ENCODE measurements at regions not wholly inside any gene's neighbourhood (a gene's known extent, or its start where the extent isn't known, plus 50 kb on each side); places are given as distances from the start of the nearest gene placed in this dataset.

DNA sequence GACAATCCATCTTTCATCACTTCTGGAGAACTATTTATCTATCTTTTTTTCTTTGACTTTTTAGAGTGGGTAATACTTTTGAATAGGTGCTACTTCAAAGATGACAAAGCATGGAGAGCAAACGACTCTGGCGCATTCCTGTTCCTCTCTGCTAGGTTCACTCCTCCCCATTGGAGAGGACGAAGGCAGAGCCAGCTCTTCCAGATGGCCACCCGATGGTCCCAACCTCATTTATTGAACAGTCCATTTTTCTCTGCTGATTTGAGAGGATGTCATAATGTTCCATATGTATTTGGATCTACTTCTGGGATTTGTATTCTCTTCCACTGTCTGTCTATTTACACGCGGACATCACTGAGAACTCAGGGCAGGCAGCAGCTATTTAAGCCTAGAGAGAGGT is 284.3 kb upstream of the CXCR4 start:
- no peak for DNase-seq (ENCODE audit: low read depth)

DNA sequence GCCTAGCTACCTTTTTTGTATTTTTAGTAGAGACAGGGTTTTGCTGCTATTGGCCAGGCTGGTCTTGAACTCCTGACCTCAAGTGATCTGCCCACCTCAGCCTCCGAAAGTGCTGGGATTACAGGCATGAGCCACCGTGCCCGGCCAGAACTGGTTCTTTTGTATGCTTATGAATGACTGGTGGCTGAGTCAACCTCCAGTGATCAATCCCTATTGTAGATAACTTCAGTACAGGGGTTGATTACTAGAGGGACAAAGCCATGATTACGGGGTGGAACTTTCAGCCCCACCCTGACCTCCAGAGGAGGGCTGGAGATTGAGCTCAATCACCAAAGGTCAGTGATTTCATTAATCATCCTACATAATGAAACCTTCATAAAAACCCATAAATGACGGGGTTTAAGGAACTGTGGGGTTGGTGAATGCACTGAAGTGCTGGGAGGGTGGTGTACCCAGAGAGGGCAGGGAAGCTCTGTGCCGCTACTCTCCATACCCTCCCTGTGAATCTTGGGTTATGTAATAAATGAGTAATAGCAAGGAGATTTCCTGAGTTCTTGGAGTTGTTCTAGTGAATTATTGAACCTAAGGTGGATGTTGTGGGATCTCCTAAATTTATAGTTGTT is 281.8 kb upstream of the CXCR4 start:
- DNase-seq (ENCODE audit: low read depth), result no peak

DNA sequence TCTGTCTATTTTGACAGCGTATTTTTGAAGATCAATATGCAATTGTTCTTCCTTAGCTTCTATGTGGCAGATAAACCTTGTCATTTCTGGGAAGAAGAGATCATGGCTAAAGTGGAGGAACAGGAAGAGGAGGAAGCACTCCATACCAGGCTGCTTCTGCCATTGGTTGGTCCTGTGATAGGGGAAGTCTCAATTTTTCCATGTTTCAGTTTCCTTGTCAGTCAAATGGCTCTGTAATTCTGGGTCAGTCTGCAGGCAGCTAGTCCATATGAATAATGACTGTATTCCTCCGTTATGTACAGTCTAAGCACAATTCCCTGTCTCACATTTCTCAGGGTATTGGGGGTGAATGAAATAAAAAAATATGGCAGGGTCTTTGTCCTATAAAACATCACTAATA is 277.6 kb upstream of the CXCR4 start:
- DNase-seq (ENCODE audit: low read depth), result no peak

DNA sequence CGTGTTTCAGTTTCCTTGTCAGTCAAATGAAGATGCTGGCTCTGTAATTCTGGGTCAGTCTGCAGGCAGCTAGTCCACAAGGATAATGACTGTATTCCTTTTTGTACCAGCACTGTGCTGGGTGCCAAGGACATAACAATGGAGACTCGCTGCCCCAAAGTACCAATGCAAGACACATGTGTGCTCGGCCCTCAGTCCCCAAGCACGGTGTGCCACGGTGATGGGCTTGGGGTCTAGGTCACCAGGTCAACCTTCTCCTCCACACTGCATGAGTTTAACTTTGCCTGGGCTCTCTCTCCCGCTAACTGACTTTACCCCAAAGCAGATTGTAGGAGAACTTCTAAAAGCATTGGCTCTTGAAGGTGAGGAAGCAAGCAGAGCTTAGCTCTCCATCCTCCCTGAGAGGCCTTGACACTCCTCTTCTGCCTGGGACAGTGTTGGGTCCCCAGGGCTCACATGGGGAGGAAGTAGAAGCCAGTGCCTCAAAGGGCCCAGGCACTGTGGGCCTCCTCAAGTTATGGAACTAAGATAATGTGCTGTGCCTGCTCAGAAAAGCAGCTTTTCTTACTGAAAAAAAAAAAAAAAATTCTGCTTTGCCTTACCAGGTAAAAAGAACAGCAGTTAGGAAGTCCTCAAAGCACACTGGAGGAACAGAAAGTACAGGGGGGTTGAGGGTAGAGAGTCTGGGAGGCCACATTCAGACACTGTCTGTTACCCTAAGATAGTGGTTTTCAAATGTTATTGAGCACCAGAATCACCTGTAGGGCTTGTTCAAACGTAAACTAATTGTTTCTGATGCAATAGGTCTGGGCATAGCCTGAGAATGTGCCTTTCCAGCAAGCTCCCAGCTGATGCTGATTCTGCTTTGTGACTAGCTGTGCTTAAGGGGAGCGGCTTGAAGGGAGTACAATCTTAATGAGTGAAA is 276.4 kb upstream of the CXCR4 start:
- DNase-seq (ENCODE audit: low read depth), result no peak

DNA sequence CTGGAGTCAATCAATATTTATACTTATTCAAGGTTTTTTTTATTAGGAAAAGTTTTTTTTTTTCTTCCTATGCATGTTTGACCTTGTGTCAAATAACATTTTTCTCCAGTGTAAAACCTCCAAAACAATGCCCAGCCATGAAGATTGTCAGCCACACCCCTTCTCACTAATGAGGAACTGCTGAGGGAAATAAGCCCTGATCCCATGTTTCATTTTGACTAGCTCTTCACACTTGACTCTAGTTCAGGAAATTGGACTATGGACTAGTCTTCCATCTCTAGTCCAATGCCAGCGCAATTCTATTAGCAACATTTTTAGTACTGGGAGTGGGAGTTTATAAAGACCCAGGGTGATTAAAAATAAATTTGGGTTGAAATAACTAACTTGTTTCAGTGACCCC is 275.6 kb upstream of the CXCR4 start:
- no peak for DNase-seq (ENCODE audit: low read depth)

DNA sequence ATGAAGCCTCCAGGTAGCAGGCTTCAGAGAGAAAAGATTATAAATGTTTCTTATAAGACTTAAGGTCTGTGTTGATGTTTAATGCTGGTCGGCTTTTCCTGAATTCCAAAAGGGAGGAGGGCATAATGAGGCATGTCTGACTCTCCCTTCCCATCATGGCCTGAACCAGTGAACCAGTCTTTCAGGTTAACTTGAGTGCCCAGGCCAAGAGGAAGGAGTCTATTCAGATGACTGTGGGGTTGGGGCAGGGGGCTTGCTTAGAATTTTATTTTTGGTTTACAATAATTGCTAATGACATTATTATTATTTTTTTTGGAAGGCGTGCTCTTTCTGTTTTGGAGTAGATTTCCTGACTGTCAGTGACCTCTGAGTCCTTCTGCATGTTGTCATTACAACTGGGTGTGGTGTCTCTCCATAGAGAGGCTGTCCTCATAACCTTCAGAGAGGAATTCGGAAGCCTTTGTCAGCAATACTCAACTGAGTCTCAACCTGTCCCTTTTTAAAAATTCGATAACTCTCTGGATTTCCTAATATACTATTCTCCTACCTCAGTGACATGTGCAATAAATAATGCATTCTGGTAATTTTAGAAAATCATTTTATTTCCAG is 275.1 kb upstream of the CXCR4 start:
- DNase-seq (ENCODE audit: low read depth), result no peak

DNA sequence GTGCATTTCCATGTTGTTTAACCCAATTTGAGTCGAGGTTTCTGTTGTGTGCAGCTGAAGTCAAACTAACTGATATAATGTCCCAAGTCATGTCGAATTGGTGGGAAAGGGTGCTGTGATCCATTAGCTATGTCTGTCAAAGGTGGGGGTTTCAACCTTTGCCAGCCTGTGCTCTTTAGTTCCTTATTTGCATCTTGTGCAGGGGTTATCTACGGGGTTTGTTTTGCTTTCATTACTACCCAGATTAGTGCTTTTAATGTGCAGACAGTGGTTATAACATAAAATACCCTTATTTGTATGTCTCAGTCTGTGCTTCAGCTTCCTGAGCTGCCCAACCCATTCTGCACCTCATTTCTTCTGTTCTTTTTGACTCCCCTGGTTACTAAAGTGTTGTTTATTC is 271.9 kb upstream of the CXCR4 start:
- no peak for DNase-seq (ENCODE audit: low read depth)

DNA sequence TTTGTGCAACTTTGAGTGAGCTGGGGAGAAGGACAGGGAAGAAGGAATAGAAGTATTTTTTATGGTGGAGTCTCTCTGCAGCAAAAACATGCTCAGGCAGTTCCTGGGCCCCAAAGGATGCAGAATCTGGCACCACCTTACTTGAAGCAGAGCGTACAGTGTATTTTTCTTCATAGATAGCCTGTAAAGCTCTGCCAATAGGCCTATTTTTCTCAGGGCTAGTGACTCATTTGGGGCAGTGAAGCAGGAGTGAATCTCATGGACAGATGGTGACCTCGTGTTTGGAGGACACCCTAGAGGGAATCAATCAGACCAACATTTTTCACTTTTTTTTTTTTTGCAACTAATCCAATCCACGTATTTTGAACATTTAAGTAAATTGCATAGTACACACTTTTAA is 268.1 kb upstream of the CXCR4 start:
- DNase-seq (ENCODE audit: low read depth), result no peak

DNA sequence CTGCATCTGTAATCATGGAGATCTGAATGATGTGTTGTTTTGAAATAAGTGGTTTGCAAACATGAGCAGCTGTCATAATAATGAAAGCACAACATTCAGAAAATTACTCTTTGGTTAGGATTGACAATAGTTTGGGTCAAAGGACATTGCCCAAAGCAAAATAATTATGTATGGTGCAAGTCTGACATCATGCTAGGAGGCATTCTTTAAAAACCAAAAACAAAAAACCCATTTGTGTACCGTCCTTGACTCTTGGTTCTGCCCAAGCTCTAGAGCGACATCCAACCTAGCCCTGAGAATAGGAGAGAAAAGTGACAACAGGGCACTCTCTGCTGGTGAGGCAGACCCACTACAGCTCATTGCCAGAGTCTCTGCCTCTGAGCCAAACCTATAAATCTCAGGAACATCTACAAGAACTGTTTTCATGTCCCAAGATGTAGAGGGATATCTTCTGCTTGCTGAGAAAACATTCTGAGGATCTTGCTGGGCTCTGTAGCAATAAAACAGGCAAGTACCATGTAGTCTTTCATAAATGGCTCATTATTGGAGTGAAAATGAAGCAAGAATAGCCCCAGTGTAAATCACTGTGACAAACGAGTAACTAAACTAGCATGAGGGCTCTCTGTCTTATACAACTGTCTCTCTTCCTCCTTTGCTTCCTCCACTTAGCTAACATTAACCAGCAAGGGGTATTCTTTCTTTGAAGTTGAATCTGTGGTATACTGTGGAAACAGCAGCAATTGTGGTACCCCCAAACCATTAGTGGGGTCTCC is 266.8 kb upstream of the CXCR4 start:
- DNase-seq (ENCODE audit: low read depth), result no peak

DNA sequence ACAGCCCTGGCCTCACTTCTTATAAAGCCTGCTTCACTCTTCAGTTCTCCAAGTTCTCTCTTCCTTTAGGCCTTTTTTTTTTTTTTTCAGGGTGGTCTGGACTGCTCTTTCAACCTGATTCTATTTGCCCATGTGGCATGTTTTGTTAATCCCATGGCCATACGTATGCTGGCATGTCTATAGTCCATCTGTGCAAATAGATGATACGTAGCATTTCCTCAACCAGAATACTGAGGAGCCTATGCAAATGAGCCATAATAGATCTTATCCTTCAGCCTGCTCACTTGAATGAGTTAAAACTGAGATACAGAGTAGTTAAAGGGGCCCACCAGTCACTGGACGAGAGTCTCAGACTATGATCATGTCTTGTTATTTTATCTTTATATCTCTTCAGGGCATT is 265.2 kb upstream of the CXCR4 start:
- no peak for DNase-seq (ENCODE audit: low read depth)

DNA sequence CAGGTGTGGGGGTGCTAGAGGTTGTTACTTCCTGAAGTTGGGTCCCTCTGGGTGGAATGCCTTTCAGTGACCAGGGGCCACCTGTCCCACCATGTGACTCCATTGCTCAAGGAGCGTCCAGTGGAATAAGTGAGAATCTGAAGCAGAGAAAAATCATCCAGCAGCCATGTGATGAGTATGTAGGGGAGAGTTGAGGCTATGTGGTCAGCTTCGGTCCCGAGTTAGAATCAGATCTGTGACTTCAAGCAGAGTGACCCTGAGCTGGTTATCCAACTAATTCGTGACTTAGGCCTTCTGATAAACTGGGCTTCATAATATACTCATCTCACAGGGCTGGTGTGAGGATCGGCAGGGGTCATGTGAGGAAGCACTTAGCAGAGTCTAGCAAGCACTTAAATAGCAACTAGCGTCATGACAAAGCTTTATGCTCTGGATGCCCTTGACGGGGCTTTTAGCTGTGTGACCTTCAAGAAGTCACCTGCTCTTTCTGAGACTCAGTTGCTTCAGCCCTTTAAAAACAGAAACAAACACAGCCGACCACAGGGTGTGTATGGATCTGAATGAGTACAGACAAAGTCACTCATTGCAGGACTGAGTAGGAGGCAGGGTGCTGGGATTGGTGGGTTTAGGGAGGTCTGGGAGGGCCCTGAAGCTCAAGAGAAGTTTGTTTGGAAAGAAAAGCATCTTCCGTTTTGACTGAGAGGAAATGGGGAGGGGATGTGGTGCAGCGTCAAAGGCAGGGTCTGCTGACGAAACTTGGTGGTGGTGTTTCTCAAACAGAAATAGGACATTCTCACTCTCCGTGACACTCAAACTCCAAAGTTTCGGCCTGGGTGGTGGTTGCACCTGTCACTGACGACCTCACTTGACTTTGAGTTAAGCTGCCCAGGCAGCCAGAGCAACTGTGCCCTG is 264.0 kb upstream of the CXCR4 start:
- DNase-seq (ENCODE audit: low read depth), result no peak

DNA sequence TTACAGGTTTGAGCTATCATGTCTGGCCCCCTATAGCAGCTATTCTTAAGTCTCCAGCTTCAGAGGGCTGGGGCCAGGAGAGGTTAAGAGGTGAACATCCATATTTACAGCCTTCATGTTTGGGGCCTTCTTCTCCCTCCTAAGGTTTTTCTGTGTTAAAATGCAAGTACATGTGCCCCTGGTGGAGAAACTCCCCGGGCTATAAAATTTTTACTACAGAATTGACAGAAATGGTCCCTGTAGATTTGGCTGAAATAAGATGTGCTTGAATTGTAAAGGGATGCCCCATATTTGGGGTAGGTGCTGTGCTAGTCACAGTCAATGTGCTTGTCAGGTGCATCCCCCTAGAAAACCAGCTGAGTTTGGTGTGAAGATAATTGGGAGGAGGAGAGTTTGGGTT is 263.3 kb upstream of the CXCR4 start:
- no peak for DNase-seq (ENCODE audit: low read depth)

DNA sequence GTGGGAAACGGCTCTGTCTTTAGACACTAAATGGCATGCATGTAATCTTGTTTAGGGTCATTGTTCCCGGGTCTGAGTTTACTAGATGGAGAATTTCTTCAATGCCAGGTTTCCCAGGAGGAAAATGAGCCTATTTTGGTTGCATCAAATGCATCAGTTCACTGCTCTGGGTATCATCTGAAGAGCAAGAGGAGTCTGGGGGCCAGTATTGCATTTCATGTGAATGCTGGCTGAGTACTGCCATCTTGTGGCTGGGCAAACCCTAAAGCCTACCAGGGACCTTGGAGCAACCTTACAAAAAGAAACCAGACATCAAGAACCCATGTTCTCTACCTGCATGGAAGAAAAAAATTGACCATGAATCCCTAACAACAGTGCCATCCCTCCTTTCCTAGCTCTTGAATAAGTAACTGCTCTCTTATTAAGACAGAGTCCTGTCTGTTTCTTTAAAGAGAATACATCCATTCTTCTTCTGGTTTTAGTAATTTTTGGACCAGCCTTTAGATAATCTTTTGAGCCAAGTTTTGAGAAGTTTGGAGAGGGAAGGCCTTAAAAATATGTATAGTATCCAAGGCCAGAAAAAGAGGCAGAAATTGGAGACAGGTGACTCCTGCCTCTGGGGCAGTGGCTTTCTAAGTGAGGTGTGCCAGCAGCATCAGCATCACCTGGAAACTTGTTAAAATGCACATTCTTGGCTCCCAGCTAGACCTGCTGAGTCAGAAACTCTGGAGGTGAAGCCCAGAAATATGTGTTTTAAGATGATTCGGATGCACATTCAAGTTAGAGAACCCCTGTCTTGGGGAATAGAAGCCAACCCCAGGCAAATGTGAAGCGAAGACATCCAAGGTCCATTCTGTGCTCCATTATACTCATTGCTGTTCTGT is 261.0 kb upstream of the CXCR4 start:
- no peak for DNase-seq (ENCODE audit: low read depth)

DNA sequence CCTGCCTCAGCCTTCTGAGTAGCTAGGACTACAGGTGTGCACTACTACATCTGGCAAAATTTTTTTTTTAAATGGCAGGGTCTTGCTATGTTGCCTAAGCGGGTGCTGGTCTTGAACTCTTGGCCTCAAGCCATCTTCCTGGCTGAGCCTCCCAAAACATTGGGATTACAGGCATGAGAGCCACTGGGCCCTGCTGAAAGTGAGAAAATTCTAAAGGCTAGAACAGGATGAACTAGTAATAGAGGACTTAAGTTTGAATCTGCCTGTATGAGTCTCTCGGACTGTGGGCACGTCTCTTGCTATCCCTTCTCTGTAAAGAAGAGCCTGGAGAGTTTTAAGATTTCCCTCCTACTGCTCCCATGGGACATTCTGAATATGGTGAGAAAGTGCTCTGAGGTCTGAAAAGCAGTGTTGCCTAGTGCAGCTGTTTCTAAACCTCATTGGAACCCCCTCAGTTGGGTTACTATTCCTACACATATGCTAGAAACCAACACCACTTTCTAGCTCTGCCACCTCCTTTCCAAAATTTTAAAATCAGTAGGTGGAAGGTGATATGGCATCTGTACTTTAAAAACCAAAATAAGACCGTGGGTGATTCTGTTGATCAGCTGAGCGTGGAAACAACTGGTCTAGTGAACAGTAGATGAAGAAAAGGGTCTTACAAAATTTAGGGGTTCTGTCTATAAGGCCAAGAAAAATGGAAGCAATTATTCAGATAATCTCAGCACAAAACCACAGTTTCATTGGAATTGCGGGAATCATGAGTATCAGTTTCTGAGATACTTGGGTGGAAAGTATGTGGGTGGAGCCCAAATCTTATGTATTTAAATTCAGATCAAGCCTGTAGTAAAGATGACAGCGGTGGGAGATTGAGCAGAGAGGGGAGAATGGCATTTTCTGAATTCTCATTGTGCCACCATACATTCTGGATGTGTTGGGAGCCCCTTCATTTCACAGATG is 259.8 kb upstream of the CXCR4 start:
- no peak for DNase-seq (ENCODE audit: low read depth)

DNA sequence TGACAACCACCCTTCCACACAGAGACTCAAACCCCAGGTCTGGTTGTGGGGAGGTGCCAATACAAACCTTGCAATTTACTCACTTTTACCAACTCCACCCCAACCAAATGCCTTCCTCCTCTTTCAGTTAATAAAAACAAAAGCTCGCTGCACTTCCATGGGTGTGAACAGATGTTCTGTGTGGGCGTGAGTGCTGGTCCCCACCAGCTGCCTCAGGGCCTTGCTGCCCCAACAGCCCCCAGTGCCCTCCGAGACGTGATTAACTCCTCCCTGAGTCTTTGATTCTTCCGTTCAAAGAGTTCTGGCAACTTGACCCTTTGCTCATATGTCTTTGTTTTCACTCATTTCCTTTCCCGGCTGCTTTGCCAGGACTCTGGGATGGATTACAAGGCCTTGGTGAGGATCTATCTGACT is 258.9 kb upstream of the CXCR4 start:
- DNase-seq (ENCODE audit: low read depth), result no peak

DNA sequence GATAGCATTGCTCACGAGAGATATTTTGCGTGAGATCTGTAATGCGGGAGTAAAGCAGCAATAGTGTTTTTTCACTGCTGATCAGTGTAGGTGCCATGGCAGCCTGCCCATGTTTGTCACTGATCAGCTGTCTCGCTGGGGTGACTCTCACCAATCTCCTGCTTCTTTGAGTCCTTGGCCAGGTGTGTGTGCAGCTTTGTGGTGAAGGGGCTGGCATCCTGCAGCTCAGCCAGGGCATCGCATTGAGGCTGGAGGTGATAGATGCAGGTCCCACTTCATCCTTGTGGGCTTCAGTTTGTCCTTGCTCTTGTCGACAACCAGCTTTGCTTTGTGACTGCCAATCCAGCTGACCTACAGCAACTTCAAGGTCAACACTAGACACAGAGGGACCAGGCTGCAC is 258.3 kb upstream of the CXCR4 start:
- no peak for DNase-seq (ENCODE audit: low read depth)

DNA sequence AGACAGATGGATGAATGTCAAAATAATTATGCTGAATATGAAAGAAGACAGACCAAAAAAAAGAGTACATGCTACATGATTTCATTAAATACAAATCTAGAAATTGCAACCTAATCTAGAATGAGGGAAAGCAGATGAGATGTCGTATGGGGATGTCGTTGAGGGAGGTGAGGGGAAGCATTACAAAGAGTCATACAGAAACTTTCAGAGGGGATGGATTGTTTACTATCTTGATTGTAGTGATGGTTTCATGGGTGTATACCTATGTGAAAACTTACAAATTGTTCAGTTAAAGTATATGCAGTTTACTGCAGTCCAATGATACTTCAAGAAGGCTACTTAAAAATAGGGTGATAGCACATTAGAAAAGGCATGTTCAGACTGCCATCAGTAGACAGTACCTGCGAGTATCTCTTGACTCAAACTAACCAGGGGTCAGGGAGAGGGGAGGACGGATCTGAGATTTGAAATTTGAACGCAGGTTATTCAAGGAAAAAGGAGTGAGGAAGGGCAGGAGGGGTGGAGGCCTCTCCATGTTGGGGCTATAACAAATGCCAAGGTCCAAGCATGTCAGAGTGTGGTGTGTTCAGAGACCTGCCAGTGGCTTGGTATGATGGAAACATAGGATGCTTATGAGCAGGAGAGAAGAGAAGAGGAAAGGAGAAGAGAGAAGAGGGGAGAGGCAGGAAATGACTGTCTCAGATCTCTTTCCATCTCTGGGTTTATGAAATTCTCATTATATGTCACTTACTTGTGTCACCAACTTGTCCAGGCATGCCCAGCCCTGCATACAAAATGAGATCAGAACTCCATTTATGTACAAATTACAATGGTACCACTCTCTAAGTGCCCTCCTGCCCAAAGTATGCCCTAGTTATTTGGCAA is 257.3 kb upstream of the CXCR4 start:
- DNase-seq (ENCODE audit: low read depth), result no peak

DNA sequence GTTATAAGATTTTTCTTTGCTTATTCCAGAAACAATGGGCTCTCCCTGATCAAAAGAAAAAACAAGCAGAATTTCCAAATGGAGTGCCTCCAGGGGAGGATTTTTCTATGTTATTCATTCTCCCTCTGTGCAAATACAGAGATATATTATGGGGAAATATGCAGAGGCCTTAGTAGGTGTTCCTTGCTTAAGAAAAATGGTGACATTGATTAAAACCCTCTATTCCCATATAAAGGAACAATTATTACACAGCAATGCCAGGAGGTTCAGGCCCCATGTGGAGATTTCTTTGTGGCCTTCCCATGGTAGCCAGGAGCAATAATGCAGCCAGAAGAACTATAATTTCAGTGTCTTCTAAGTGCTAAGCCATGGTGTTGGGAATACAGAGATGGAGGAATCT is 255.9 kb upstream of the CXCR4 start:
- DNase-seq (ENCODE audit: low read depth), result no peak
